CD4-positive, alpha-beta T cell treated with Interleukin-10 for 1 hour (primary cell): ENCODE measurements at regions not wholly inside any gene's neighbourhood (a gene's known extent, or its start where the extent isn't known, plus 50 kb on each side); places are given as distances from the start of the nearest gene placed in this dataset.

ENCODE experiments used
- DNase-seq: peaks from one replicate; pipeline ENCODE4 v3.0.0-alpha.2; 2020

- no peak for DNase-seq
Measured at GRCh38 chrY:7463711-7464110, 552.2 kb upstream of the AMELY start.

- DNase-seq, result no peak
Measured at GRCh38 chrY:7463196-7463595, 551.6 kb upstream of the AMELY start.

- no peak for DNase-seq
Measured at GRCh38 chrY:7462657-7463056, 551.1 kb upstream of the AMELY start.

GRCh38 chrY:7461873-7462525 lies 550.4 kb upstream of the AMELY start:
- DNase-seq, result no peak

GRCh38 chrY:7459802-7460201 lies 548.2 kb upstream of the AMELY start:
- no peak for DNase-seq

GRCh38 chrY:7458301-7459078 lies 546.9 kb upstream of the AMELY start:
- DNase-seq, result no peak

GRCh38 chrY:7457286-7458015 lies 545.9 kb upstream of the AMELY start:
- DNase-seq, result no peak

GRCh38 chrY:7455626-7456025 lies 544.1 kb upstream of the AMELY start:
- DNase-seq, result no peak

DNA sequence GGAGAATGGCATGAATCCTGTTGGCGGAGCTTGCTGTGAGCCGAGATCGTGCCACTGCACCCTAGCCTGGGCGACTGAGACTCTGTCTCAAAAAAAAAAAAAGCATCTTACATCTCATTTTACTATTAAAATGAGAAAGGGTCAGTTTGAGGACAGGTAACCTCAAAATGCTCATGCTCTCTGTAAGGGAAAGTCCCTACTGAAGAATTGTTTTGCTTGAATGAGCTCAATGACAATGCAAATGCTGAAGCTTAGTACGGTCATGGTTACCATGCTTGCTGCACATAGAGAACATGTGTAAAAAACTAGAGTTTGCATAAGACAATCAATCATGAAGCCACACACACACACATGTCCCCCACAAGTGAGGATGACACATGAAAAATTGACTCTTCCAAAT lies 541.8 kb upstream of the AMELY start:
- DNase-seq, result no peak

- no peak for DNase-seq
Measured at GRCh38 chrY:7452246-7452645, 540.7 kb upstream of the AMELY start.

DNA sequence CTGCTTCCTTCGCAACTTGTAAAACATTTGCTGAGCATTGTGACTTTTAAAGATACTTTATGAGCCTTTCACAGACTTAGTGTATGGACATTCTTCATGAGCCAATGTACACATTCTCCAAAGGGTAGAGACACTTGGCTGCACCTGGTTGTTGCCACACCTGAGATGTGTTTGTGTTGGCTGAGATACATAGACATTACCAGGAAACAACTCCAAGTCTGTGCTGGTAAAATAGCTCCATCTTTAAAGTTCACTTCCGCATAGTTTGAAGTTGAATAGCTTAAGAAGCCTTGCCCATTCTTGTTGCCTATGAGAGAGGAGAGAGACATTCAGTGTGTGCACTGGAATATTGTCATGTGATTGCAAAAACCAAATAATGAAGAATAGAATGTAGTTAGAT lies 538.3 kb upstream of the AMELY start:
- DNase-seq, result no peak

- DNase-seq, result no peak
Measured at GRCh38 chrY:7448687-7449086, 537.1 kb upstream of the AMELY start.

- DNase-seq, result no peak
Measured at GRCh38 chrY:7447881-7448516, 536.4 kb upstream of the AMELY start.

GRCh38 chrY:7444141-7444540 lies 532.6 kb upstream of the AMELY start:
- DNase-seq, result no peak

DNA sequence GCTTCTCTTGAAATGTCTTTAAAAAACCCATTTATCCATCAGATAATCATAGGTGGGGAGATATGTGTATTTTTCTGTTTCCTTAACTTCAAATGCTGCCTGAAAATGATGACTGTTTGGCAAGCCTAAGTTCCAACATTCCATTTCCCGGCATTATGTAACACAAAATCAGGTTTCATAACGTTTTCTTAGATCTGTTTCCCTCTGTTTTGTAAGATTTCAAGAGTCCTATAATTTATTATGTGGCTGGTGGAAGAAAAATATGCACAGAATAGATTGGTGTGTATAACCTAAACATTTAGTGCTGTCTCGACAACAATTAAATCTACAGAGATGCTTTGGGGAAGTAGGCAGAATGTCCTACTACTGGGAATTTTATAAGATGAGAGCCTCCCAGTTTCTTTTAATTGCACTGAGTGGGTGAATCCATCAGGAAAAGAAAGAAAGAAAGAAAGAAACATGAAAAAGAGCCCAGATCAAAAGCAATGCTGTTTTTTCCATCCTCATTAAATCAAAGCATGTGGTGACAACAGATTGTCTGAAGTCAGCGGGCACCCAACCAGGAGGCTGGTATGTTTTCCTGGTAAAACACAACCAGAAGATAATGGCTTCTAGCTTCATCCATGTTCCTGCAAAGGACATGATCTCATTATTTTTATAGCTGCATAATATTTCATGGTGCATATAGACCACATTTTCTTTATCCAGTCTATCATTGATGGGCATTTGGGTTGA lies 529.4 kb upstream of the AMELY start:
- DNase-seq, result no peak

DNA sequence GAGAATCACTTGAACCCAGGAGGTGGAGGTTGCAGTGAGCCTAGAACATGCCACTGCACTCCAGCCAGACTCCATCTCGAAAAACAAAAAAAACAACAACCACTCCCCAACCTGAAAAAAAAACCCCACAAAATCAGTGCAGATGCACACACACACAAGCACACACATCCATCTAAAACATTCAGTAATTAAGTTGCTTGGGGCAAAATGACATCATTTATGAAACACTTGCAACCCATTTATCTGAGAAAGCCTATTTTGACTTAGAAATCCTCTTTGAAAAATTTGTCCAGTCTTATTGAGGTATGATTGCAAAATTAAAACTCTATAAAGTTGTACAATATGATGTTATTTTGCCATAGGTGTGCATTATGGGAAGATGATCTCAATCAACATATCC lies 525.5 kb upstream of the AMELY start:
- DNase-seq, result no peak

DNA sequence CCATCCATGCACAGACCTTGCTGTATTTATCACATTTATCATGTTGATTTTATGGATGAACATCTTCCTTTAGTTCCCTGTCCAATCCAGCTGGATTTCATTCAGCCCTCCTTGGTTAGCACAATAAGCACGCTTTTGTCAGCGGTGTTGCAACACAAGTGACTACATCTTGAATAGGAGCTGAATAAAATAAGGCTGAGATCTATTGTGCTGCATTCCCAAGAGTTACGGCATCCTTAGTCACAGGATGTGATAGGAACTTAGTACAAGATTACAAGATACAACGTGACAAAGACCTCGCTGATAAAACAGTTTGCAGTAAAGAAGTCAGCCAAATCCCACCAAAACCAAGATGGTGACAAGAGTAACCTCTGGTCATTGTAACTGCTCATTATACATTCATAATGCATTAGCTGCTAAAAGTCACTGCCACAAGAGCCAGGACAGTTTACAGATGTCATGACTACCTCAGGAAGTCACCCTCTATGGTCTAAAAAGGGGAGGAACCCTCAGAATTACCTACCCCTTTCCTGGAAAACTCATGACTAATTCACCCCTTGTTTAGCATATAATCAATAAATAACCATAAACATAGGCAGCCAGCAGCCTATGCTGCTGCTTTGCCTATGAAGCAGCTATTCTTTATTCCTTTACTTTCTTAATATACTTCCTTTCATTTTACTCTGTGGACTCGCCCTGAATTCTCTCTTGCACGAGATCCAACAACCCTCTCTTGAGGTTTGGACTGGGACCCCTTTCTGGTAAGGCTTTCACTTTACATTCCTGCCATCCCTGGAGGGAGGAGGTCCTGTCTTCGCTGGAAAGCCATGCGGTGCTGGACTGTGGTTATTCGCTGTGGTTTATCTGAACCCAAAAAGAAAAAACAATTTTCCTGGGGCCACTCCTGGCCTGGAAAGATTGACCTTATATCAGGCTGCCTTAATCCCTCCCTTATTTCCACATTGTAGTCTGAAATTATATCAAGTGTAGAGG lies 522.6 kb upstream of the AMELY start:
- no peak for DNase-seq

DNA sequence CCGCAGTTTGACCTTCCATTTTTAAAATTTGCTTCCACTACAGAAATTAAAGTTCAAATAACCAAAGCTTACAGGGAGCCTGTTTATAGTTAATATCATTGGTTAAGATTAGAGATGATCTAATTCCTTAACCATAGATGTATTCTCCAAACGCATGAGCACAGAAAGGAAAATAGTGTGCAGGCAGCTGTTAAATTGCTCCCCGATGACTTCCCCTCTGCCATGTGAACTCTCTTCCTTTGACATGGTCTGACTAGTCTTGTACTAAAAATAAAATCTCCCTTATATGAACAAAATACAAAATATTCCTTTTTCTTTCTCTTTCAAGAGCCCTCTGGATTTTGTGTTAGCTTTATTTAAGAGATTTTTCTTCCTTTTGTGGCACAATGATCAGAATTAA lies 507.6 kb upstream of the AMELY start:
- no peak for DNase-seq

GRCh38 chrY:7417946-7418345 lies 506.4 kb upstream of the AMELY start:
- no peak for DNase-seq

GRCh38 chrY:7416406-7416805 lies 504.9 kb upstream of the AMELY start:
- DNase-seq, result no peak

- no peak for DNase-seq
Measured at GRCh38 chrY:7415157-7415633, 503.6 kb upstream of the AMELY start.
